Activated CD4-positive, alpha-beta memory T cell treated with anti-CD3 and anti-CD28 coated beads, Interleukin-2, amount 10 ng/mL, durations not matched to agents 7 days and 5 days (primary cell): ENCODE measurements at regions not wholly inside any gene's neighbourhood (a gene's known extent, or its start where the extent isn't known, plus 50 kb on each side); places are given as distances from the start of the nearest gene placed in this dataset.

Experiments used
- CTCF ChIA-PET: fragments of 350-600 bp; sonication (Branson Sonifier 250); formaldehyde crosslinking; loops from one replicate; lab custom pipeline; 2021; ENCODE audit warnings: antibody characterized with exemption, inconsistent platforms; lab: Charles Lee
- POLR2A ChIA-PET: fragments of 350-600 bp; sonication (Branson Sonifier 250); formaldehyde crosslinking; loops from one replicate; lab custom pipeline; 2021; ENCODE audit warnings: antibody characterized with exemption; lab: Charles Lee
- DNase-seq: peaks from one replicate; pipeline ENCODE4 v3.0.0-alpha.2; 2020
- H3K27ac Mint-ChIP-seq: one replicate; pipeline ENCODE4 v1.8.0; 2021; ENCODE audit warnings: mild to moderate bottlenecking, mixed read lengths
- H3K27me3 Mint-ChIP-seq: one replicate; pipeline ENCODE4 v1.8.0; 2021; ENCODE audit warnings: mixed read lengths
- H3K36me3 Mint-ChIP-seq: one replicate; pipeline ENCODE4 v1.8.0; 2021; ENCODE audit warnings: low read depth, mixed read lengths
- H3K4me1 Mint-ChIP-seq: one replicate; pipeline ENCODE4 v1.8.0; 2021; ENCODE audit warnings: mixed read lengths
- H3K4me3 Mint-ChIP-seq: one replicate; pipeline ENCODE4 v1.8.0; 2021; ENCODE audit warnings: mild to moderate bottlenecking, mixed read lengths
- H3K9me3 Mint-ChIP-seq: one replicate; pipeline ENCODE4 v1.8.0; 2021; ENCODE audit warnings: mixed read lengths

- no peaks in the 10 kb centered on the region for H3K36me3 Mint-ChIP-seq
- ChIA-PET CTCF (interaction anchor here (2.3 kb wide), 1 partner anchor 9 kb away, joined by 6 read pairs; no protein-coding TSS in a partner anchor), POLR2A (no interaction called here)
Measured at GRCh38 chr12:125193376-125194152, 128.3 kb downstream of the AACS start.

GRCh38 chr12:125194163-125194773, 129.0 kb downstream of the AACS start:
- Mint-ChIP-seq H3K9me3 (no peaks in the 10 kb centered on the region), H3K27me3 (peaks cover 52% of the 10 kb centered on the region), H3K36me3 (no peaks in the 10 kb centered on the region), H3K27ac (no peak overlapping the region), H3K4me1 (no peaks in the 10 kb centered on the region), H3K4me3 (no peak overlapping the region)
- no peak for DNase-seq
- POLR2A ChIA-PET = no interaction called here
- CTCF ChIA-PET = interaction anchor here (2.3 kb wide), 1 partner anchor 8 kb away, joined by 6 read pairs; no protein-coding TSS in a partner anchor

More at GRCh38 chr12:125193376-125194152, 128.3 kb downstream of the AACS start:
- Mint-ChIP-seq H3K27me3 (peaks cover 57% of the 10 kb centered on the region), H3K4me1 (no peaks in the 10 kb centered on the region), H3K9me3 (no peaks in the 10 kb centered on the region), H3K4me3 (no peak overlapping the region), H3K27ac (no peak overlapping the region)
- DNase-seq = no peak

- H3K36me3 Mint-ChIP-seq = no peaks in the 10 kb centered on the region
- POLR2A ChIA-PET = no interaction called here
- no peaks in the 10 kb centered on the region for H3K4me1 Mint-ChIP-seq
- no peak overlapping the region for H3K4me3 Mint-ChIP-seq
- CTCF ChIA-PET = no interaction called here
- H3K27me3 Mint-ChIP-seq = peaks cover 47% of the 10 kb centered on the region
- no peaks in the 10 kb centered on the region for H3K9me3 Mint-ChIP-seq
- no peak overlapping the region for H3K27ac Mint-ChIP-seq
- DNase-seq = no peak
Measured at GRCh38 chr12:125194987-125195386, 129.8 kb downstream of the AACS start.

- no peaks in the 10 kb centered on the region for H3K9me3 Mint-ChIP-seq
- no peaks in the 10 kb centered on the region for H3K36me3 Mint-ChIP-seq
- no peak for DNase-seq
- POLR2A ChIA-PET = no interaction called here
- no peaks in the 10 kb centered on the region for H3K4me1 Mint-ChIP-seq
- no peak overlapping the region for H3K4me3 Mint-ChIP-seq
- peaks cover 47% of the 10 kb centered on the region for H3K27me3 Mint-ChIP-seq
- no peak overlapping the region for H3K27ac Mint-ChIP-seq
- CTCF ChIA-PET = no interaction called here
Measured at GRCh38 chr12:125197326-125197725, 132.1 kb downstream of the AACS start.

GRCh38 chr12:125198652-125199051, 133.4 kb downstream of the AACS start:
- Mint-ChIP-seq H3K27ac (no peak overlapping the region), H3K27me3 (peaks cover 41% of the 10 kb centered on the region), H3K36me3 (no peaks in the 10 kb centered on the region), H3K4me1 (no peaks in the 10 kb centered on the region), H3K4me3 (no peak overlapping the region), H3K9me3 (no peaks in the 10 kb centered on the region)
- POLR2A ChIA-PET = no interaction called here
- DNase-seq = no peak
- CTCF ChIA-PET = no interaction called here

GRCh38 chr12:125201090-125201489, 135.9 kb downstream of the AACS start:
- ChIA-PET POLR2A (no interaction called here), CTCF (no interaction called here)
- H3K27ac Mint-ChIP-seq = no peak overlapping the region
- no peaks in the 10 kb centered on the region for H3K4me1 Mint-ChIP-seq
- peaks cover 31% of the 10 kb centered on the region for H3K27me3 Mint-ChIP-seq
- no peaks in the 10 kb centered on the region for H3K36me3 Mint-ChIP-seq
- DNase-seq = no peak
- H3K9me3 Mint-ChIP-seq = no peaks in the 10 kb centered on the region
- H3K4me3 Mint-ChIP-seq = no peak overlapping the region

- no peak for DNase-seq
- no peak overlapping the region for H3K4me3 Mint-ChIP-seq
- H3K36me3 Mint-ChIP-seq = no peaks in the 10 kb centered on the region
- ChIA-PET CTCF (interaction anchor here (1.4 to 2.3 kb wide), 3 partner anchors 9 to 19 kb away, joined by 3 to 15 read pairs (median 6); no protein-coding TSS in a partner anchor), POLR2A (no interaction called here)
- H3K27me3 Mint-ChIP-seq = peaks cover 31% of the 10 kb centered on the region
- no peaks in the 10 kb centered on the region for H3K9me3 Mint-ChIP-seq
- no peaks in the 10 kb centered on the region for H3K4me1 Mint-ChIP-seq
- no peak overlapping the region for H3K27ac Mint-ChIP-seq
Measured at GRCh38 chr12:125201940-125202339, 136.7 kb downstream of the AACS start.

- no peak overlapping the region for H3K27ac Mint-ChIP-seq
- H3K36me3 Mint-ChIP-seq = no peaks in the 10 kb centered on the region
- no peak for DNase-seq
- POLR2A ChIA-PET = no interaction called here
- H3K4me1 Mint-ChIP-seq = no peaks in the 10 kb centered on the region
- H3K4me3 Mint-ChIP-seq = no peak overlapping the region
- CTCF ChIA-PET = interaction anchor here (1.4 to 2.3 kb wide), 3 partner anchors 9 to 20 kb away, joined by 3 to 15 read pairs (median 6); no protein-coding TSS in a partner anchor
- H3K27me3 Mint-ChIP-seq = peaks cover 28% of the 10 kb centered on the region
- no peaks in the 10 kb centered on the region for H3K9me3 Mint-ChIP-seq
Measured at GRCh38 chr12:125202421-125202820, 137.2 kb downstream of the AACS start.

GRCh38 chr12:125203145-125203765, 138.0 kb downstream of the AACS start:
- ChIA-PET POLR2A (no interaction called here), CTCF (interaction anchor here (0.6 to 2.3 kb wide), 4 partner anchors 10 to 176 kb away, joined by 3 to 15 read pairs (median 4); no protein-coding TSS in a partner anchor)
- H3K36me3 Mint-ChIP-seq = no peaks in the 10 kb centered on the region

GRCh38 chr12:125205386-125205785, 140.2 kb downstream of the AACS start:
- no peak for DNase-seq
- CTCF ChIA-PET = no interaction called here
- POLR2A ChIA-PET = no interaction called here
- peaks cover 16% of the 10 kb centered on the region for H3K27me3 Mint-ChIP-seq
- no peak overlapping the region for H3K4me3 Mint-ChIP-seq
- no peak overlapping the region for H3K27ac Mint-ChIP-seq
- H3K4me1 Mint-ChIP-seq = peaks cover 4% of the 10 kb centered on the region
- H3K36me3 Mint-ChIP-seq = no peaks in the 10 kb centered on the region
- no peaks in the 10 kb centered on the region for H3K9me3 Mint-ChIP-seq

More at GRCh38 chr12:125203145-125203765, 138.0 kb downstream of the AACS start:
- DNase-seq = no peak
- Mint-ChIP-seq H3K27me3 (peaks cover 23% of the 10 kb centered on the region), H3K9me3 (no peaks in the 10 kb centered on the region), H3K27ac (no peak overlapping the region), H3K4me1 (no peaks in the 10 kb centered on the region), H3K4me3 (no peak overlapping the region)

GRCh38 chr12:125206711-125207110, 141.5 kb downstream of the AACS start:
- no peaks in the 10 kb centered on the region for H3K9me3 Mint-ChIP-seq
- ChIA-PET CTCF (no interaction called here), POLR2A (no interaction called here)
- peaks cover 11% of the 10 kb centered on the region for H3K27me3 Mint-ChIP-seq
- H3K4me3 Mint-ChIP-seq = no peak overlapping the region
- H3K27ac Mint-ChIP-seq = no peak overlapping the region
- no peaks in the 10 kb centered on the region for H3K36me3 Mint-ChIP-seq
- no peak for DNase-seq
- peaks cover 4% of the 10 kb centered on the region for H3K4me1 Mint-ChIP-seq

GRCh38 chr12:125208334-125208733, 143.1 kb downstream of the AACS start:
- H3K27ac Mint-ChIP-seq = no peak overlapping the region
- POLR2A ChIA-PET = no interaction called here
- H3K4me3 Mint-ChIP-seq = no peak overlapping the region

GRCh38 chr12:125208942-125209341, 143.7 kb downstream of the AACS start:
- DNase-seq = no peak
- Mint-ChIP-seq H3K4me1 (peaks cover 4% of the 10 kb centered on the region), H3K9me3 (no peaks in the 10 kb centered on the region), H3K27me3 (peaks cover 1% of the 10 kb centered on the region), H3K27ac (no peak overlapping the region), H3K36me3 (no peaks in the 10 kb centered on the region), H3K4me3 (no peak overlapping the region)
- POLR2A ChIA-PET = no interaction called here
- CTCF ChIA-PET = no interaction called here

More at GRCh38 chr12:125208334-125208733, 143.1 kb downstream of the AACS start:
- Mint-ChIP-seq H3K4me1 (peaks cover 4% of the 10 kb centered on the region), H3K27me3 (peaks cover 1% of the 10 kb centered on the region), H3K36me3 (no peaks in the 10 kb centered on the region), H3K9me3 (no peaks in the 10 kb centered on the region)
- no peak for DNase-seq
- CTCF ChIA-PET = no interaction called here
